ENCODE measurements at regions not wholly inside any gene's neighbourhood (a gene's known extent, or its start where the extent isn't known, plus 50 kb on each side); places are given as distances from the start of the nearest gene placed in this dataset.
A peak's percentile ranks its signal among the peaks of the same experiment; 100 is the strongest.
"Not testable (repeated sequence)": the region's sequence is repeated elsewhere in the genome, so short reads cannot be mapped to it uniquely, and the experiment has no call there.

DNA sequence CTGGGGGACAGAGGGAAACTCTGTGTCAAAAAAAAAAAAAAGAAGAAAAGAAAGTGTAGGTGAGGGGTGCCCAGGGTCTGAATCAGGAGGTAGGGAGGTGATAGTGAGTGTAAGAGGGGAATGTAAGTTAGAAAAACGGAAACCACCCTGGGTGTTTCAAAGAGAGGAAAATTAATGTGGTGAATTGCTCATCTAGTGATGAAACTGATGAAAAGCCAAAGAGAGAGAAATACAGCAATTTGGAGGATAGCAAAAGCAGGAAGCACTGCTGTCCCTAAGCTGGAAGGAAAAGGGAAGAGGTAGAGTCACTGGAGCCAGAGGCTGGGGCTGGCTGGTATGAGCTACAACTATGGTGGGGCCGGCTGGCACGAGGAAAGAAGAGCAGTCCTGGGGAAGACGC lies 85.0 kb upstream of the CEP85L start:
- H3K4me1 Mint-ChIP-seq = peaks cover 38% of the 10 kb centered on the region
- peak overlapping the region; percentile 8 for H3K4me3 Mint-ChIP-seq
- peak overlapping the region; percentile 96 for H3K27ac Mint-ChIP-seq
- no peaks in the 10 kb centered on the region for H3K27me3 Mint-ChIP-seq
- no peak for DNase-seq
- peak; percentile 97 for ATAC-seq
- H3K9me3 Mint-ChIP-seq = peaks cover 3% of the 10 kb centered on the region
- peaks cover 2% of the 10 kb centered on the region for H3K36me3 Mint-ChIP-seq (ENCODE audit: low read depth)

DNA sequence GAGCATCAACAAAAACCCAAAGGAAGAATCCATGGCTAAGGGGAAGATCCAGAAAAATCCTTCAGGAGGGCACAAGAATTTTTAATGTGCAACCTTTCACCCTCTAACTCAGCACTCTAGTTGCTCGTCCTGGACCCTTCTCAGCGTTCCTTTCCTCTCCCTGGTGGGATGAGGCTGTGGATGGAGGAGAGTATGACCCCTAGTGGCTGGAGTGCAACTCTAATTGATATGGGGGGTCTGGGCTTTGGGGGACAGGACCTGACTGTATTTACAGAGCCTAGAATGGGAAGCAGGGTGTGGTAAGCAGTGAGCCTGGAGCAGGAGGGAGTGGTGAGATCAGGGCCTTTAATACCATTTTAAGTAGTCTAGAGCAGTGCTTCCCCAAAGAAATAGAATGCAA lies 83.9 kb upstream of the CEP85L start:
- no peak for DNase-seq
- no peaks in the 10 kb centered on the region for H3K27me3 Mint-ChIP-seq
- H3K4me3 Mint-ChIP-seq = no peak overlapping the region
- H3K9me3 Mint-ChIP-seq = peaks cover 3% of the 10 kb centered on the region
- peak overlapping the region; percentile 68 for H3K27ac Mint-ChIP-seq
- ATAC-seq = no peak
- peaks cover 2% of the 10 kb centered on the region for H3K36me3 Mint-ChIP-seq (ENCODE audit: low read depth)
- H3K4me1 Mint-ChIP-seq = peaks cover 35% of the 10 kb centered on the region

DNA sequence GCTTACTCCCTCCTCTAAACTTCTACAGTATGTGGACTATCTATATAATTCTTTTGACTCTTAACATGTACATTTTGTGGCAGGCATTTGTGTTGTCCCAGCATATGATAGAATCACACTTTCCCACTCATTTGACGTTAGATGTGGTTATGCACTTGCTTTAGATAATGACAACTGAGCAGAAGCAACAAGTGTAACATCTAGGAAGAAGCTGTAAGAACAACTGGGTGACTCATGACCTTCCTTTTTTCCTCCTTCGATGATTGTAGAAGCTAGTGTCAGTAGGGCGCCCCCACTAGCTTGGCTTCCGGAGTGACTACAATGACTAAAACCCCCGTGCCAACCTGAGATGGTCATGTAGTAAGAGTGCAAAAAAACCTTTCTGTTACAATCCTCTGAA lies 74.6 kb upstream of the CEP85L start:
- H3K27me3 Mint-ChIP-seq = no peaks in the 10 kb centered on the region
- peak overlapping the region; percentile 9 for H3K4me3 Mint-ChIP-seq
- H3K9me3 Mint-ChIP-seq = no peaks in the 10 kb centered on the region
- peak; percentile 67 for DNase-seq
- no peaks in the 10 kb centered on the region for H3K36me3 Mint-ChIP-seq (ENCODE audit: low read depth)
- H3K27ac Mint-ChIP-seq = peak overlapping the region; percentile 87
- H3K4me1 Mint-ChIP-seq = peaks cover 67% of the 10 kb centered on the region
- peak; percentile 91 for ATAC-seq

DNA sequence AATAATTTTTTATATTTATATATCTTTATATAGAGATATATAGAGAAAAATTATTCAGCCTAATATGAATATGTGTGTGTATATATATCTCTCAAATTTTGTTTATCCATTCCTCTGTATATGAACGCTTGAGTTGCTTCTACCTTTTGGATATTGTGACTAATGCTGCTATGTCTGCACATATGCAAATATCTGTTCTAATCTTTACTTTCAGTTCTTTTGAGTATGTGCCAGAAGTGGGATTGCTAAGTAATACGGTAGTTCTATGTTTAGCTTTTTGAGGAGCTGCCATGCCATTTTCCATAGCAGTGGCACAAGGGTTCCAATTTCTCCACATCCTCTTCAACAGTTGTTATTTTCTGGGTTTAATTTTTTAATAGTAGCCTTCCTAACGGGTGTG lies 72.8 kb upstream of the CEP85L start:
- H3K27ac Mint-ChIP-seq = peak overlapping the region; percentile 91
- peak; percentile 37 for ATAC-seq
- H3K4me1 Mint-ChIP-seq = peaks cover 84% of the 10 kb centered on the region
- DNase-seq = no peak
- H3K36me3 Mint-ChIP-seq (ENCODE audit: low read depth) = no peaks in the 10 kb centered on the region
- peak overlapping the region; percentile 49 for H3K4me3 Mint-ChIP-seq
- H3K27me3 Mint-ChIP-seq = no peaks in the 10 kb centered on the region
- H3K9me3 Mint-ChIP-seq = no peaks in the 10 kb centered on the region

DNA sequence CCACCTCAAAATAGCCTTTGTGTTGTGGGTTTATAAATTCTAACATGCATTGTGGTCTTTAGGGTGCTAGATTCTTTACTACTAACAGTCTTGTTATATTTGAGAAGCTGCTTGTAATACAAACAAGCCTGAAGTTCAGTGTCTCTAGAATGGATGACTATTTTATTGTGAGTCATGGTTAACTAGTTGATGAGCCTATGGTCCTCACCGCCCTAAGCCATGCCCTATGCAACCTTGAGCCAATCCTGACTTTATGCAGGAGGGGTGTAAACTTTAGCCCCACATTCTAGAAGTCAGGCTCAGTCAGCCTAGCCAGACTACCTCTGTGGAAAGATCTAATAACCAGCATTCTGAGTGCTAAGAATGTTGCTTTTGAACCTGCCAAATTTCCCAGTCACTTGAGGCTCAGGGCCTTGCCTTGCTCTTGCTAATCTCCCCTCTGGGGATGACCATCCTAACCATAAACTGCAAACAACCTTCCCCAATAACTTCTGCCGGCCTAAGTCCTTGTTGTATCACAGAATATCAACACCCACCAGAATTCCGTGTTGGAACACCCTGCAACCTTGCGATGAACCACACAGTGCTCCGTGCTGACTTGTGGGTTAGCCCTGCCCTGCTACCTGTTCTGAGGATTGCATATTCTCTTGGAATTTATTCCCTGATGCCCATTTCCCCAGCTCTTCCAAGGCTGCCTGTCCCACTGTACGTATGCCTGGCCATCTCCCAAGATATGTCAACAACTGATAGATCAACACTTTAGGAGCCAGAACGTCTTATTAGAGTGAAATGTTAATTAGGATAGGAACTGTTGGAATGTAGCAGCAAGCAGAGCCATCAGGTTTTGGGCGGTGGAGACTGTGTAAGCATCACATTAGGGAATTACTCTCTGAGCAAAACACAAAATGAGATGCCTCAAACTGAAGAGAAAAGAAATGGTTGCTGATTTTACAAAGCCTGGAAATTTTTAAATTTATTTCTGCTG lies 71.7 kb upstream of the CEP85L start:
- H3K4me3 Mint-ChIP-seq = no peak overlapping the region
- no peaks in the 10 kb centered on the region for H3K36me3 Mint-ChIP-seq (ENCODE audit: low read depth)
- peak; percentile 50 for ATAC-seq
- peak overlapping the region; percentile 82 for H3K27ac Mint-ChIP-seq
- peaks cover 90% of the 10 kb centered on the region for H3K4me1 Mint-ChIP-seq
- H3K27me3 Mint-ChIP-seq = no peaks in the 10 kb centered on the region
- H3K9me3 Mint-ChIP-seq = no peaks in the 10 kb centered on the region
- DNase-seq = no peak

DNA sequence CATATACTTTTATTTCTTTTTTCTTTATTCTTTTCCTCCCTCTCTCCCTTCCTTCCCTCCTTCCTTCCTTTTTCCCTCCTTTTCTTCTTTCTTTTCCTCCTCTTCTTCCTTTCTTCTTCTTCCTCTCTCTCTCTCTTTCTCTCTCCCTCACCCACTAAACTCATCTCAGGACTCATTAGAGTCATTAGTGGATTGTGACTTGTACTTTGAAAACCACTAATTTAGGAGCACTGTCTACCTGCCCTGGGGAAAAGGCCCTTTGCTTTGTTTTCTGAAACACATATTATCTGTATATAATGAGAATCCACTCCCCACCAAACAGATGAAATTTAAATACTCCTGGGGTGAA lies 68.7 kb upstream of the CEP85L start:
- DNase-seq = no peak
- Mint-ChIP-seq H3K9me3 (no peaks in the 10 kb centered on the region), H3K27me3 (no peaks in the 10 kb centered on the region), H3K36me3 (ENCODE audit: low read depth) (no peaks in the 10 kb centered on the region), H3K27ac (peak overlapping the region; percentile 91), H3K4me3 (no peak overlapping the region), H3K4me1 (peaks cover 70% of the 10 kb centered on the region)
- no peak for ATAC-seq

DNA sequence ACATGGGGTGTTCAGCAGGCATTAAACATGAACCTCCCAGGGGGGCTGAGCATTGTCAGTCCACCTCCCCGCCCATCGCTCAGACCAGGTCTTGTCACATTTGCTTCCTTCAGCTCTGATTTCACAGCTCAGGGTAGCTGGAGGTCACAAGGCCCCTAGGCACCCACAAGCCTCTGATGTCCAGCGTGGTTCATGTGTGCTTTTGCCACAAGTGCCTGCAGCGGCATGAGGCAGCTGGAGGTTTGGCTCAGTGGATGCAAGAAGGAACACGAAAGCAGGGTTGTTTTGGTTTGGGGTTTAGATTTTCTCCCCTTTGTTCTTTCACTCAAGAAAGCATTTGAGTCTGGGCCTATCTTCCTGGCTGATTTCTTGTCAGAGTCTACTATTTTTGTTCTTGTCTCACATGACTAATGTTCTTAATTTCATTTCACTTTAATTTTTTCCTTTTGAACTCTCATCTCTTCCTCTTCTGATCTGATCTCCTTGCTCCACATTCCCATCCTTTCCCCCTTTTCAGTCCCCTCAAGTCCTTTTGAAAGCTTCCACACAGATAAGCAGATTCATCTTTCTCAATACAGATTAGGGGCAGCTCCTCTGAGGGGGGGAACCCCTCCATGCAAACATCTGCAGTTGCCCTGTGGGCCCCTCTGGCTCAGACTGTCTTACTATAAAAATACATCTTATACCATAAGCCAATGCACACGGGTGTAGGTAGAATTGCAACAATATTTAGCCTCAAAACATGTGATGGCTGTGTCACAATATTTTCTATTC lies 68.1 kb upstream of the CEP85L start:
- Mint-ChIP-seq H3K36me3 (ENCODE audit: low read depth) (no peaks in the 10 kb centered on the region), H3K4me3 (peak overlapping the region; percentile 54), H3K9me3 (no peaks in the 10 kb centered on the region), H3K27ac (peak overlapping the region; percentile 91), H3K27me3 (no peaks in the 10 kb centered on the region), H3K4me1 (peaks cover 71% of the 10 kb centered on the region)
- ATAC-seq (peak; percentile 79), DNase-seq (peak; percentile 41)

DNA sequence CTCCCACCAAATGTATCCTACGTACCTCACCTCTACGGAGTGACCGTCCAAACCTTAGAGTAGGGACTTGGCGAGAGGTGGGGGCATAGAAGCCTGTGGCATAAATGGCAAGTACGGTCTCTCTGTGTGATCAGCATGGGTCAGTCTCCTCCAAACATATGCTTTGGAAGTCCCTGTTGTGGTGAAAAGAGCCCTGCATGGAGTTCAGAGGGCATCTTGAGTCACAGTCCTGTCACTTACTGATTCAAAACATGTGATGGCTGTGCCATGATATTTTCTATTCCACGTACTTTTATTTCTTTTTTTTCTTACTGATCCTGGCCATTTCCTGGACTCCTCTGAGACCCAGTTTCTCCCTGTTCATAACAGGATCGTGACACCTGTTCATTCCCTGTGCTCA lies 67.5 kb upstream of the CEP85L start:
- no peaks in the 10 kb centered on the region for H3K9me3 Mint-ChIP-seq
- ATAC-seq (no peak), DNase-seq (no peak)
- H3K27me3 Mint-ChIP-seq = no peaks in the 10 kb centered on the region
- H3K36me3 Mint-ChIP-seq (ENCODE audit: low read depth) = no peaks in the 10 kb centered on the region
- H3K4me3 Mint-ChIP-seq = peak overlapping the region; percentile 54
- peaks cover 71% of the 10 kb centered on the region for H3K4me1 Mint-ChIP-seq
- H3K27ac Mint-ChIP-seq = peak overlapping the region; percentile 91

DNA sequence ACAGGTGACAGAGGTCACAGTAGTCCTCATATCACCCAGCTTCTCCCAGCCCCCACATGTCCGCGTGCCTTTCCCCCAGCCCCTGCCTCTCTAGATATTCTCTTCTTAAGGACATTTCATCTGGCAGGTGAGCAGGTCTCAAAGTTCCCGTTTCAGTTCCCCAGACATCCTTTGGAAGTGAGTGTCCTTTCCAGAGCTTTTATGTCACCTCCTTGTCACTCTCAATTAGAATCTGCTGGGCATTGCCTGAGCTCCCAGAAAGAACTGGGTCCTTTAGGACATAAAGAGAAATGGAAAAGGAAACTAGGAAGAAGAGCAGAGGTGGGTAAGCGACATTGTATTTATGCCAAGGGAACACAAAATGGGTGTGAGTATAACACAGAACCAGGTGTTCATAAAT lies 66.9 kb upstream of the CEP85L start:
- Mint-ChIP-seq H3K27ac (peak overlapping the region; percentile 13), H3K9me3 (no peaks in the 10 kb centered on the region), H3K4me3 (no peak overlapping the region), H3K36me3 (ENCODE audit: low read depth) (no peaks in the 10 kb centered on the region), H3K4me1 (peaks cover 72% of the 10 kb centered on the region), H3K27me3 (no peaks in the 10 kb centered on the region)
- DNase-seq (no peak), ATAC-seq (no peak)

DNA sequence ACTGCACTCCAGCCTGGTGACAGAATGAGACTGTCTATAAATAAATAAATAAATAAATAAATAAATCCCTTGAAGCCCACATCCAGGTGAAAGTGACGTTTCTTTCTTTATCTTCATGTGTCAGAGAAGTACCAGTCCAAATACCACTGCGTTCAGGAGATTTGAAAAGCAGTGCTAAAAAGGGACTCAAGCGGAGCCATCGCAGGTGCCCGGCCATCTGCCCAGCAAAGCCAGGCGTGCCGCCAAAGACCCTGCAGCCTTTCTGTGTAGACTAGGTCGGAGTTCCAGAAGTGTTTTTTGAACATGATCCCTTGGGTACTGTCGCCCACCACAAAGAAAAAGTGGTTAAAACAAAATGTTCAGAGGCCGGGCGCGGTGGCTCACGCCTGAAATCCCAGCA lies 65.7 kb upstream of the CEP85L start:
- ATAC-seq = no peak
- H3K36me3 Mint-ChIP-seq (ENCODE audit: low read depth) = no peaks in the 10 kb centered on the region
- no peak overlapping the region for H3K27ac Mint-ChIP-seq
- no peaks in the 10 kb centered on the region for H3K27me3 Mint-ChIP-seq
- no peak overlapping the region for H3K4me3 Mint-ChIP-seq
- H3K9me3 Mint-ChIP-seq = no peaks in the 10 kb centered on the region
- DNase-seq = no peak
- peaks cover 72% of the 10 kb centered on the region for H3K4me1 Mint-ChIP-seq

DNA sequence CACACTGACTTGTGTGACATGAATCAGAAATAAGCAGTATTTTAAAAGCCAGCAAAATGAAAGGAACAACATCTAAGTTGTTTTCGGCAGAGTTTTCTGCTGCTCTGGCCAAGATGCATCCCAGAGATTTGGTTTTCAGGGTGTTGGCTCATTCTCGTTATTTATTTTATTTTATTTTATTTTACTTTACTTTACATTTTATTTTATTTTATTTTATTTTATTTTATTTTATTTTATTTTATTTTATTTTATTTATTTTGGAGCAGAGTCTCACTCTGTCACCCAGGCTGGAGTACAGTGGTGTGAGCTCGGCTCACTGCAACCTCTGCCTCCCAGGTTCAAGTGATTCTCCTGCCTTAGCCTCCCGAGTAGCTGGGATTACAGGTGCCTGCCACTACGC lies 64.5 kb upstream of the CEP85L start:
- not testable (repeated sequence) for H3K27me3 Mint-ChIP-seq; H3K36me3 Mint-ChIP-seq (ENCODE audit: low read depth); DNase-seq; H3K4me3 Mint-ChIP-seq; H3K27ac Mint-ChIP-seq; H3K9me3 Mint-ChIP-seq; ATAC-seq
- peaks cover 72% of the 10 kb centered on the region for H3K4me1 Mint-ChIP-seq

DNA sequence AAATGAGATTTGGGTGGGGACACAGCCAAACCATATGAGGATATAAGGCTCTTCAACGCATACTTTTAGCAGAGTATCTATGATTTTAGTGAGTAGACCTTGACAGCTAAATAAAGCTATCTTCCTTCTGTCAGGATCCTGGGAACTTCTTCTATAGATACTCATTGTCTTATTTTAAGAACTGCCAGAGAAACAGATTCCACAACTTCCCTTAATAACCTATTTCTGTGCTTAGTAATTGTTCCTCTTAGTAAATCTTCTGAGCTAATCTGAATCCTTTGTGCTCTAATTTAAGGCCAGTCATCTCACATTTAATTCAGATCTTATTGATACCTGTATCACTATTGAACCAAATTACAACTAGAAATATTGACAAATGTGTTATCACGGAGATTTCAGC lies 64.0 kb upstream of the CEP85L start:
- DNase-seq = no peak
- Mint-ChIP-seq H3K9me3 (no peaks in the 10 kb centered on the region), H3K4me1 (peaks cover 72% of the 10 kb centered on the region), H3K27me3 (no peaks in the 10 kb centered on the region), H3K4me3 (no peak overlapping the region), H3K36me3 (ENCODE audit: low read depth) (no peaks in the 10 kb centered on the region), H3K27ac (no peak overlapping the region)
- ATAC-seq = no peak

DNA sequence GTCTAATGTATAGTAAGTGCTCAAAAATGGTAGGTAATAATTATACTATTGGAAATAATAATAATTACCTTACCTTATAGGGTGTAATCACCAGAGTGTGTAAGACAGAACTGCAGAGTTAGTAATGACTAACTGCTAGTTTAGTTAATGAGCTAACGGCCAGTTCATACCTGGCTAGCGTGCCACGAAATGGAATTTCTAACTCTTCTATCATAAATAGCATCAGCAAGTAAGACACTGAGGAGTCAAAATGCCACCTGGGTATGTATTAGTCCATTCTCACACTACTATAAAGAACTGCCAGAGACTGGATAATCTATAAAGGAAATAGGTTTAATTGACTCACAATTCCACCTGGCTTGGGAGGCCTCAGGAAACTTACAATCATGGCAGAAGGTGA lies 63.4 kb upstream of the CEP85L start:
- H3K4me1 Mint-ChIP-seq = peaks cover 72% of the 10 kb centered on the region
- no peak for ATAC-seq
- H3K27me3 Mint-ChIP-seq = no peaks in the 10 kb centered on the region
- no peak for DNase-seq
- no peak overlapping the region for H3K4me3 Mint-ChIP-seq
- no peaks in the 10 kb centered on the region for H3K9me3 Mint-ChIP-seq
- no peak overlapping the region for H3K27ac Mint-ChIP-seq
- no peaks in the 10 kb centered on the region for H3K36me3 Mint-ChIP-seq (ENCODE audit: low read depth)

DNA sequence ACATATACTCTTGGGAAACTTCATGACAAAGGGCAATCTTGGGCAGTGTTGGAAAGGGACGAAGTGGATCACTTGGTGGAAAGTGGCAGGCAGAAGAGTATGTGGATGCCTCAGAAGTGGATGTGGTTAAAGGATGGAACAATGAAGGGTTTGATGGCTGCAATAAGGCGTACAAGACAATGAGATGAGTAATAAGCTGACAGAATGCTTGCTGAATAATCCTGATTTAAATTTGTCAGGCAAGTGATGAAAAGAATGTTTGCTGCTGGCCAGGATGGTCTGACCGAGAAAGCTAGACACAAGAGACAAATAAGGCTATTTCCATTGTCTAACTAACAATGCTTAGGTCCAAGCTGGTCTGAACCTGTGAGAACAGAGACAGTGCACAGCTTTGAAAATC lies 61.6 kb upstream of the CEP85L start:
- Mint-ChIP-seq H3K27me3 (no peaks in the 10 kb centered on the region), H3K4me1 (peaks cover 60% of the 10 kb centered on the region), H3K9me3 (no peaks in the 10 kb centered on the region), H3K27ac (peak overlapping the region; percentile 80), H3K4me3 (peak overlapping the region; percentile 38), H3K36me3 (ENCODE audit: low read depth) (peaks cover 2% of the 10 kb centered on the region)
- ATAC-seq (peak; percentile 52), DNase-seq (no peak)

DNA sequence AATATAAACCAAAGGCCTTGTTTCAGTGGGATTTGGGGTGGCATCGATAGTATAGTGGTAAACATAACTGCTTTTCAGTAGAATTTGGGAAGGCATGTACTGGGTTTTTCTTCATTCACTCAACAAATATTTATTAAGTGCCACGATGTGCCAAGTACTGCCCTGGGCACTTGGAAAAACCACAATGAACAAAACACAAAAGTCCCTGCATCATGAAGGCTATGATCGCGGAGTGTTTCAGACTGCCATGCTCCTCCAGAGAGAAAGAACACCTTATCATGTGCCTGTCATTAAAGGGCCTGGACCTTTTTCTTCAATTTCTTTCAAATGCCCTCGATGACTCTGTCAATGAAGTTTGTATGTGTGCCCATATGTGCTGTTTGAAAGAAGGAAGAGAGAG lies 59.2 kb upstream of the CEP85L start:
- H3K4me1 Mint-ChIP-seq = peaks cover 80% of the 10 kb centered on the region
- ATAC-seq (no peak), DNase-seq (no peak)
- H3K27ac Mint-ChIP-seq = peak overlapping the region; percentile 94
- no peaks in the 10 kb centered on the region for H3K9me3 Mint-ChIP-seq
- H3K27me3 Mint-ChIP-seq = no peaks in the 10 kb centered on the region
- peaks cover 4% of the 10 kb centered on the region for H3K36me3 Mint-ChIP-seq (ENCODE audit: low read depth)
- H3K4me3 Mint-ChIP-seq = peak overlapping the region; percentile 92
